Calu3 (cell line): ENCODE measurements at regions not wholly inside any gene's neighbourhood (a gene's known extent, or its start where the extent isn't known, plus 50 kb on each side); places are given as distances from the start of the nearest gene placed in this dataset.

Source experiments
- BruUV-seq: library from RNA; stranded (reverse); fragments of 400-500 nt; replicated peaks from 2 replicates; lab custom pipeline; 2021; lab: Mats Ljungman, UMichigan
- CTCF ChIA-PET: fragments of 300-600 bp; sonication (Branson Sonifier 250); formaldehyde crosslinking; loops from one replicate; lab custom pipeline; 2022; ENCODE audit warnings: antibody characterized with exemption; lab: Charles Lee
- DNase-seq: peaks from one replicate; pipeline ENCODE4 v3.0.0; 2022
- H3K27ac Mint-ChIP-seq: one replicate; pipeline ENCODE4 v1.8.0; 2022; ENCODE audit warnings: mixed read lengths; ENCODE audit not compliant: unreplicated experiment
- H3K27me3 Mint-ChIP-seq: one replicate; pipeline ENCODE4 v1.8.0; 2022; ENCODE audit warnings: mixed read lengths; ENCODE audit not compliant: unreplicated experiment
- H3K36me3 Mint-ChIP-seq: one replicate; pipeline ENCODE4 v1.8.0; 2022; ENCODE audit warnings: mild to moderate bottlenecking, moderate library complexity, mixed read lengths; ENCODE audit not compliant: insufficient read depth, unreplicated experiment
- H3K4me1 Mint-ChIP-seq: one replicate; pipeline ENCODE4 v1.8.0; 2022; ENCODE audit warnings: mild to moderate bottlenecking, low read depth, mixed read lengths; ENCODE audit not compliant: unreplicated experiment
- H3K4me3 Mint-ChIP-seq: one replicate; pipeline ENCODE4 v1.8.0; 2022; ENCODE audit warnings: mild to moderate bottlenecking, low read depth, moderate library complexity, mixed read lengths; ENCODE audit not compliant: unreplicated experiment
- H3K9me3 Mint-ChIP-seq: one replicate; pipeline ENCODE4 v1.8.0; 2022; ENCODE audit warnings: low read depth, mixed read lengths; ENCODE audit not compliant: unreplicated experiment
- CTCF ChIP-seq: fragments of 200-600 bp; IDR thresholded peaks from one replicate; pipeline ENCODE4 v1.8.0; 2022; ENCODE audit warnings: antibody characterized with exemption; ENCODE audit not compliant: unreplicated experiment
- intact Hi-C: fragments of 100-400 bp; cut with micrococcal nuclease; formaldehyde crosslinking; loops from one replicate; pipeline ENCODE4 v1.10.0; 2022; ENCODE audit not compliant: unreplicated experiment

- CTCF ChIA-PET, result no interaction called here
- no peak for DNase-seq
- Mint-ChIP-seq H3K9me3 (peaks cover 3% of the 10 kb centered on the region), H3K4me1 (no peaks in the 10 kb centered on the region), H3K27ac (no peak overlapping the region), H3K4me3 (no peak overlapping the region), H3K36me3 (no peaks in the 10 kb centered on the region), H3K27me3 (no peaks in the 10 kb centered on the region)
- no TSS peak for BruUV-seq
- TF ChIP-seq CTCF, result no peak
- intact Hi-C loops, result no loop called here
Measured at GRCh38 chr1:87269921-87270320, 58.8 kb upstream of the LMO4 start.

GRCh38 chr1:87273291-87273690, 55.4 kb upstream of the LMO4 start:
- DNase-seq, result no peak
- H3K4me1 Mint-ChIP-seq, result no peaks in the 10 kb centered on the region
- no peak overlapping the region for H3K4me3 Mint-ChIP-seq
- intact Hi-C loops, result no loop called here
- TF ChIP-seq CTCF, result no peak
- BruUV-seq, result no TSS peak
- CTCF ChIA-PET, result no interaction called here
- no peaks in the 10 kb centered on the region for H3K27me3 Mint-ChIP-seq
- H3K27ac Mint-ChIP-seq, result no peak overlapping the region
- no peaks in the 10 kb centered on the region for H3K36me3 Mint-ChIP-seq
- H3K9me3 Mint-ChIP-seq, result no peaks in the 10 kb centered on the region

GRCh38 chr1:87274851-87275250, 53.8 kb upstream of the LMO4 start:
- Mint-ChIP-seq H3K9me3 (no peaks in the 10 kb centered on the region), H3K4me3 (no peak overlapping the region), H3K36me3 (no peaks in the 10 kb centered on the region), H3K27me3 (no peaks in the 10 kb centered on the region), H3K27ac (no peak overlapping the region), H3K4me1 (no peaks in the 10 kb centered on the region)
- no peak for TF ChIP-seq CTCF
- intact Hi-C loops, result no loop called here
- no TSS peak for BruUV-seq
- CTCF ChIA-PET, result interaction anchor here (0.8 kb wide), 1 partner anchor 34 kb away, joined by 4 read pairs; no protein-coding TSS in a partner anchor
- DNase-seq, result no peak

GRCh38 chr1:87278825-87279535, 49.7 kb upstream of the LMO4 start:
- no peak overlapping the region for H3K4me3 Mint-ChIP-seq

More at GRCh38 chr1:87278825-87279535, 49.7 kb upstream of the LMO4 start:
- H3K4me1 Mint-ChIP-seq, result no peaks in the 10 kb centered on the region
- no peaks in the 10 kb centered on the region for H3K9me3 Mint-ChIP-seq
- intact Hi-C loops, result no loop called here
- CTCF ChIA-PET, result no interaction called here
- H3K27ac Mint-ChIP-seq, result no peak overlapping the region
- BruUV-seq, result no TSS peak
- DNase-seq, result no peak
- no peak for TF ChIP-seq CTCF
- H3K27me3 Mint-ChIP-seq, result no peaks in the 10 kb centered on the region
- H3K36me3 Mint-ChIP-seq, result no peaks in the 10 kb centered on the region
